SK-N-SH treated with all-trans-retinoic acid at 6 μM for 48 hours (cell line): ENCODE measurements at regions not wholly inside any gene's neighbourhood (a gene's known extent, or its start where the extent isn't known, plus 50 kb on each side); places are given as distances from the start of the nearest gene placed in this dataset.

ENCODE experiments used
- ATAC-seq: fragments of 200-7000 bp; cut with Tn5 transposase; 3 replicates; pipeline ENCODE4 v1.9.1; 2020; ENCODE audit warnings: mild to moderate bottlenecking, moderate library complexity
- ARNTL ChIP-seq: fragments of 450-650 bp; formaldehyde crosslinking; IDR thresholded peaks from 2 replicates; pipeline ENCODE4 v1.5.0; 2020; ENCODE audit warnings: low read depth, mild to moderate bottlenecking, moderate library complexity, borderline replicate concordance
- BACH2 ChIP-seq: fragments of 250-450 bp; sonication (Bioruptor Pico); IDR thresholded peaks from 2 replicates; pipeline ENCODE4 v1.9.0; 2021; ENCODE audit warnings: mild to moderate bottlenecking, borderline replicate concordance
- CREB5 ChIP-seq: fragments of 250-450 bp; sonication (Bioruptor Pico); IDR thresholded peaks from 2 replicates; pipeline ENCODE4 v1.5.1; 2020; ENCODE audit warnings: low read depth, mild to moderate bottlenecking, moderate library complexity
- OSR1 ChIP-seq: fragments of 250-450 bp; sonication (Bioruptor Pico); IDR thresholded peaks from 2 replicates; pipeline ENCODE4 v1.8.0; 2022; ENCODE audit warnings: moderate library complexity, mild to moderate bottlenecking, inconsistent platforms
- PATZ1 ChIP-seq: fragments of 250-450 bp; sonication (Bioruptor Pico); IDR thresholded peaks from 2 replicates; pipeline ENCODE4 v1.8.0; 2020; ENCODE audit warnings: mild to moderate bottlenecking, moderate library complexity, borderline replicate concordance
- PPARA ChIP-seq: fragments of 250-450 bp; sonication (Bioruptor Pico); IDR thresholded peaks from 2 replicates; pipeline ENCODE4 v1.5.0; 2020; ENCODE audit warnings: mild to moderate bottlenecking, borderline replicate concordance
- RARB ChIP-seq: fragments of 250-450 bp; sonication (Bioruptor Pico); IDR thresholded peaks from 2 replicates; pipeline ENCODE4 v1.8.0; 2021; ENCODE audit warnings: mild to moderate bottlenecking, moderate library complexity
- TCF4 ChIP-seq: fragments of 250-450 bp; sonication (Bioruptor Pico); IDR thresholded peaks from 2 replicates; pipeline ENCODE4 v1.8.0; 2021; ENCODE audit warnings: mild to moderate bottlenecking, moderate library complexity, borderline replicate concordance
- TOX ChIP-seq: fragments of 250-450 bp; sonication (Bioruptor Pico); IDR thresholded peaks from 2 replicates; pipeline ENCODE4 v1.8.0; 2021; ENCODE audit warnings: mild to moderate bottlenecking, moderate library complexity, borderline replicate concordance
- ZC3H10 ChIP-seq: fragments of 250-450 bp; sonication (Bioruptor Pico); IDR thresholded peaks from 2 replicates; pipeline ENCODE4 v1.5.1; 2021; ENCODE audit warnings: mild to moderate bottlenecking, moderate library complexity
- ZFP3 ChIP-seq: fragments of 250-450 bp; sonication (Bioruptor Pico); IDR thresholded peaks from 2 replicates; pipeline ENCODE4 v1.5.0; 2020; ENCODE audit warnings: mild to moderate bottlenecking, moderate library complexity
- ZFP30 ChIP-seq: fragments of 450-650 bp; formaldehyde crosslinking; IDR thresholded peaks from 2 replicates; pipeline ENCODE4 v1.5.0; 2022; ENCODE audit warnings: mild to moderate bottlenecking, moderate library complexity
- ZNF565 ChIP-seq: fragments of 450-650 bp; formaldehyde crosslinking; conservative IDR thresholded peaks from 2 replicates; pipeline ENCODE4 v1.5.0; 2020; ENCODE audit warnings: low read depth, mild to moderate bottlenecking, moderate library complexity
- ZNF70 ChIP-seq: fragments of 450-650 bp; formaldehyde crosslinking; IDR thresholded peaks from 2 replicates; pipeline ENCODE4 v1.5.0; 2020; ENCODE audit warnings: mild to moderate bottlenecking, moderate library complexity
- ZNF8 ChIP-seq: fragments of 450-650 bp; formaldehyde crosslinking; IDR thresholded peaks from 2 replicates; pipeline ENCODE4 v1.5.0; 2020; ENCODE audit warnings: mild to moderate bottlenecking, moderate library complexity
- TF ChIP-seq, protein P1 (sequence below): fragments of 250-450 bp; sonication (Bioruptor Pico); IDR thresholded peaks from 2 replicates; pipeline ENCODE4 v1.5.1; 2021; ENCODE audit warnings: mild to moderate bottlenecking, moderate library complexity
- TF ChIP-seq, protein P2 (sequence below): fragments of 250-450 bp; sonication (Bioruptor Pico); IDR thresholded peaks from 2 replicates; pipeline ENCODE4 v1.5.0; 2020; ENCODE audit warnings: mild to moderate bottlenecking, moderate library complexity
- TF ChIP-seq, protein P3 (sequence below): fragments of 250-450 bp; sonication (Bioruptor Pico); IDR thresholded peaks from 2 replicates; pipeline ENCODE4 v1.8.0; 2021; ENCODE audit warnings: low read depth, mild to moderate bottlenecking, moderate library complexity, borderline replicate concordance

GRCh38 chr12:127984386-127985055 lies 282.4 kb upstream of the TMEM132C start:
- TF ChIP-seq ZFP3 (CRISPR knock-in tag) (no peak), ARNTL (no peak), BACH2 (CRISPR knock-in tag) (no peak), ZC3H10 (CRISPR knock-in tag) (no peak), TOX (CRISPR knock-in tag) (no peak), ZNF8 (CRISPR knock-in tag) (no peak), ZFP30 (CRISPR knock-in tag) (no peak), RARB (CRISPR knock-in tag) (no peak), TCF4 (CRISPR knock-in tag) (no peak), PPARA (CRISPR knock-in tag) (no peak), ZNF70 (no peak), OSR1 (no peak), CREB5 (CRISPR knock-in tag) (no peak)
- TF ChIP-seq, protein P1, sequence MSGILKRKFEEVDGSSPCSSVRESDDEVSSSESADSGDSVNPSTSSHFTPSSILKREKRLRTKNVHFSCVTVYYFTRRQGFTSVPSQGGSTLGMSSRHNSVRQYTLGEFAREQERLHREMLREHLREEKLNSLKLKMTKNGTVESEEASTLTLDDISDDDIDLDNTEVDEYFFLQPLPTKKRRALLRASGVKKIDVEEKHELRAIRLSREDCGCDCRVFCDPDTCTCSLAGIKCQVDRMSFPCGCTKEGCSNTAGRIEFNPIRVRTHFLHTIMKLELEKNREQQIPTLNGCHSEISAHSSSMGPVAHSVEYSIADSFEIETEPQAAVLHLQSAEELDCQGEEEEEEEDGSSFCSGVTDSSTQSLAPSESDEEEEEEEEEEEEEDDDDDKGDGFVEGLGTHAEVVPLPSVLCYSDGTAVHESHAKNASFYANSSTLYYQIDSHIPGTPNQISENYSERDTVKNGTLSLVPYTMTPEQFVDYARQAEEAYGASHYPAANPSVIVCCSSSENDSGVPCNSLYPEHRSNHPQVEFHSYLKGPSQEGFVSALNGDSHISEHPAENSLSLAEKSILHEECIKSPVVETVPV (CRISPR knock-in tag): no peak
- TF ChIP-seq, protein P2, sequence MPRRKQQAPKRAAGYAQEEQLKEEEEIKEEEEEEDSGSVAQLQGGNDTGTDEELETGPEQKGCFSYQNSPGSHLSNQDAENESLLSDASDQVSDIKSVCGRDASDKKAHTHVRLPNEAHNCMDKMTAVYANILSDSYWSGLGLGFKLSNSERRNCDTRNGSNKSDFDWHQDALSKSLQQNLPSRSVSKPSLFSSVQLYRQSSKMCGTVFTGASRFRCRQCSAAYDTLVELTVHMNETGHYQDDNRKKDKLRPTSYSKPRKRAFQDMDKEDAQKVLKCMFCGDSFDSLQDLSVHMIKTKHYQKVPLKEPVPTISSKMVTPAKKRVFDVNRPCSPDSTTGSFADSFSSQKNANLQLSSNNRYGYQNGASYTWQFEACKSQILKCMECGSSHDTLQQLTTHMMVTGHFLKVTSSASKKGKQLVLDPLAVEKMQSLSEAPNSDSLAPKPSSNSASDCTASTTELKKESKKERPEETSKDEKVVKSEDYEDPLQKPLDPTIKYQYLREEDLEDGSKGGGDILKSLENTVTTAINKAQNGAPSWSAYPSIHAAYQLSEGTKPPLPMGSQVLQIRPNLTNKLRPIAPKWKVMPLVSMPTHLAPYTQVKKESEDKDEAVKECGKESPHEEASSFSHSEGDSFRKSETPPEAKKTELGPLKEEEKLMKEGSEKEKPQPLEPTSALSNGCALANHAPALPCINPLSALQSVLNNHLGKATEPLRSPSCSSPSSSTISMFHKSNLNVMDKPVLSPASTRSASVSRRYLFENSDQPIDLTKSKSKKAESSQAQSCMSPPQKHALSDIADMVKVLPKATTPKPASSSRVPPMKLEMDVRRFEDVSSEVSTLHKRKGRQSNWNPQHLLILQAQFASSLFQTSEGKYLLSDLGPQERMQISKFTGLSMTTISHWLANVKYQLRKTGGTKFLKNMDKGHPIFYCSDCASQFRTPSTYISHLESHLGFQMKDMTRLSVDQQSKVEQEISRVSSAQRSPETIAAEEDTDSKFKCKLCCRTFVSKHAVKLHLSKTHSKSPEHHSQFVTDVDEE: no peak
- TF ChIP-seq, protein P3, sequence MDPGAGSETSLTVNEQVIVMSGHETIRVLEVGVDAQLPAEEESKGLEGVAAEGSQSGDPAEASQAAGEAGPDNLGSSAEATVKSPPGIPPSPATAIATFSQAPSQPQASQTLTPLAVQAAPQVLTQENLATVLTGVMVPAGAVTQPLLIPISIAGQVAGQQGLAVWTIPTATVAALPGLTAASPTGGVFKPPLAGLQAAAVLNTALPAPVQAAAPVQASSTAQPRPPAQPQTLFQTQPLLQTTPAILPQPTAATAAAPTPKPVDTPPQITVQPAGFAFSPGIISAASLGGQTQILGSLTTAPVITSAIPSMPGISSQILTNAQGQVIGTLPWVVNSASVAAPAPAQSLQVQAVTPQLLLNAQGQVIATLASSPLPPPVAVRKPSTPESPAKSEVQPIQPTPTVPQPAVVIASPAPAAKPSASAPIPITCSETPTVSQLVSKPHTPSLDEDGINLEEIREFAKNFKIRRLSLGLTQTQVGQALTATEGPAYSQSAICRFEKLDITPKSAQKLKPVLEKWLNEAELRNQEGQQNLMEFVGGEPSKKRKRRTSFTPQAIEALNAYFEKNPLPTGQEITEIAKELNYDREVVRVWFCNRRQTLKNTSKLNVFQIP: no peak
- ATAC-seq: no peak

DNA sequence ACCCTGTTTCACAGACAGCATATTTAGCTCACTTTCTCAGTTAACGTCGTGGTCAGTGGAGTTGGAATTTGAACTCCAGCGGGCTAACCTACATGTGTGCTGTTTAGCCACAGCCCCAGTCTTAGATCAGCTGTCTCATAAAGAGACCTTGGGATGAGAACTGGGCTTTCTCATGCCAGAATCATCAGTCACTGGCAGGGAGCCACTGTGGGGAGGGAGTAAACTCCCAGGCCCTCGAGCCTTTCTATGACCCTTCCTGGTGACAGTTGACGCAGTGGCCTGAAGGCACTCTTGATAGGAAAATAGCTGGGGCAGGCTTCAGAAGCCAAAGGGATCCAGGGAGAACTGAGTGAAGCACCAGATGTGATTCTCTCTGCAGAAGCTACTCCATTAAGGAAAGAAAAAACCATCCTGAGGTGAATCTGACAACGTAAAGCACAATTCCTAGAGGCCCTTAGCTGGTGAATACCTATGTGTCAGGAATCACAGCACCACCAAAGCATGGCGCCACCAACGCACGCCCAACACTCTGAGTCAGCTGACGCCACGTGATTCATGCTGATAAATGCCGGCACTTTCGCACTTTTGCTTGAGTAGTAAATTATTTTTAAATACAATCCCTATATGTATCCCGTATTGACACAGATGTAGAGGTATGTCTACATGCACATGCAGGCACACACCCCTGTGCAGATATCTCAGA lies 279.6 kb upstream of the TMEM132C start:
- ATAC-seq: no peak
- TF ChIP-seq ZNF565 (no peak), ARNTL (no peak), PATZ1 (CRISPR knock-in tag) (no peak), PPARA (CRISPR knock-in tag) (no peak)
- TF ChIP-seq, protein P2: no peak
- TF ChIP-seq, protein P3: no peak
- TF ChIP-seq, all 23 proteins: peak for 0
